Activated CD8-positive, alpha-beta T cell treated with anti-CD3 and anti-CD28 coated beads for 36 hours (primary cell): ENCODE measurements at regions not wholly inside any gene's neighbourhood (a gene's known extent, or its start where the extent isn't known, plus 50 kb on each side); places are given as distances from the start of the nearest gene placed in this dataset.

ENCODE experiments used
- ATAC-seq: fragments of 200-7000 bp; cut with Tn5 transposase; one replicate; pipeline ENCODE4 v1.10.0; 2021; ENCODE audit warnings: mild to moderate bottlenecking, moderate library complexity
- CTCF ChIA-PET: fragments of 350-600 bp; sonication (Branson Sonifier 250); formaldehyde crosslinking; loops from one replicate; lab custom pipeline; 2021; ENCODE audit warnings: antibody characterized with exemption; lab: Charles Lee
- POLR2A ChIA-PET: fragments of 350-600 bp; sonication (Branson Sonifier 250); formaldehyde crosslinking; loops from one replicate; lab custom pipeline; 2021; ENCODE audit warnings: antibody characterized with exemption; lab: Charles Lee
- DNase-seq: peaks from one replicate; pipeline ENCODE4 v3.0.0-alpha.2; 2020
- H3K27ac Mint-ChIP-seq: one replicate; pipeline ENCODE4 v1.8.0; 2021; ENCODE audit warnings: mild to moderate bottlenecking, mixed read lengths
- H3K27me3 Mint-ChIP-seq: one replicate; pipeline ENCODE4 v1.8.0; 2021; ENCODE audit warnings: mixed read lengths
- H3K36me3 Mint-ChIP-seq: one replicate; pipeline ENCODE4 v1.8.0; 2021; ENCODE audit warnings: low read depth, mixed read lengths
- H3K4me1 Mint-ChIP-seq: one replicate; pipeline ENCODE4 v1.8.0; 2021; ENCODE audit warnings: low read depth, mixed read lengths
- H3K4me3 Mint-ChIP-seq: one replicate; pipeline ENCODE4 v1.8.0; 2021; ENCODE audit warnings: mild to moderate bottlenecking, moderate library complexity, mixed read lengths
- H3K9me3 Mint-ChIP-seq: one replicate; pipeline ENCODE4 v1.8.0; 2021; ENCODE audit warnings: mixed read lengths
- CTCF ChIP-seq: fragments of 200-600 bp; IDR thresholded peaks from one replicate; pipeline ENCODE4 v1.8.0; 2022; ENCODE audit warnings: antibody characterized with exemption, mild to moderate bottlenecking
- intact Hi-C: fragments of 100-400 bp; cut with micrococcal nuclease; formaldehyde crosslinking; loops from one replicate; pipeline ENCODE4 v1.10.0; 2022

- H3K4me1 Mint-ChIP-seq = no peaks in the 10 kb centered on the region
- H3K36me3 Mint-ChIP-seq = no peaks in the 10 kb centered on the region
- H3K4me3 Mint-ChIP-seq = no peak overlapping the region
- H3K27me3 Mint-ChIP-seq = no peaks in the 10 kb centered on the region
- no peak overlapping the region for H3K27ac Mint-ChIP-seq
- peaks cover 6% of the 10 kb centered on the region for H3K9me3 Mint-ChIP-seq
- intact Hi-C loops = no loop called here
- ATAC-seq (no peak), DNase-seq (no peak)
- no peak for TF ChIP-seq CTCF
- CTCF ChIA-PET = no interaction called here
- POLR2A ChIA-PET = no interaction called here
Measured at GRCh38 chr3:176079785-176080184, 1117.5 kb downstream of the TBL1XR1 start.

- intact Hi-C loops = no loop called here
- ChIA-PET CTCF (no interaction called here), POLR2A (no interaction called here)
- H3K4me3 Mint-ChIP-seq = no peak overlapping the region
- no peak overlapping the region for H3K27ac Mint-ChIP-seq
- H3K4me1 Mint-ChIP-seq = no peaks in the 10 kb centered on the region
- ATAC-seq = no peak
- H3K27me3 Mint-ChIP-seq = no peaks in the 10 kb centered on the region
- DNase-seq = no peak
- TF ChIP-seq CTCF = no peak
- no peaks in the 10 kb centered on the region for H3K36me3 Mint-ChIP-seq
- H3K9me3 Mint-ChIP-seq = peaks cover 6% of the 10 kb centered on the region
Measured at GRCh38 chr3:176078906-176079305, 1118.4 kb downstream of the TBL1XR1 start.

GRCh38 chr3:176075491-176075890 lies 1121.8 kb downstream of the TBL1XR1 start:
- no peak for DNase-seq
- H3K36me3 Mint-ChIP-seq = no peaks in the 10 kb centered on the region
- no peaks in the 10 kb centered on the region for H3K27me3 Mint-ChIP-seq
- H3K9me3 Mint-ChIP-seq = peaks cover 6% of the 10 kb centered on the region
- TF ChIP-seq CTCF = no peak
- no peak overlapping the region for H3K27ac Mint-ChIP-seq
- POLR2A ChIA-PET = no interaction called here
- H3K4me1 Mint-ChIP-seq = no peaks in the 10 kb centered on the region
- CTCF ChIA-PET = interaction anchor here (0.7 kb wide), 1 partner anchor 739 kb away, joined by 3 read pairs; no protein-coding TSS in a partner anchor
- intact Hi-C loops = no loop called here
- H3K4me3 Mint-ChIP-seq = no peak overlapping the region
- no peak for ATAC-seq

GRCh38 chr3:176075046-176075445 lies 1122.2 kb downstream of the TBL1XR1 start:
- Mint-ChIP-seq H3K27me3 (no peaks in the 10 kb centered on the region), H3K9me3 (peaks cover 6% of the 10 kb centered on the region), H3K4me3 (no peak overlapping the region), H3K36me3 (no peaks in the 10 kb centered on the region), H3K4me1 (no peaks in the 10 kb centered on the region), H3K27ac (no peak overlapping the region)
- ChIA-PET POLR2A (no interaction called here), CTCF (interaction anchor here (0.7 kb wide), 1 partner anchor 740 kb away, joined by 3 read pairs; no protein-coding TSS in a partner anchor)
- ATAC-seq (no peak), DNase-seq (no peak)
- TF ChIP-seq CTCF = no peak
- intact Hi-C loops = no loop called here

- H3K36me3 Mint-ChIP-seq = no peaks in the 10 kb centered on the region
Measured at GRCh38 chr3:176074096-176074495, 1123.2 kb downstream of the TBL1XR1 start.

More at GRCh38 chr3:176074096-176074495, 1123.2 kb downstream of the TBL1XR1 start:
- no peaks in the 10 kb centered on the region for H3K4me1 Mint-ChIP-seq
- no peak overlapping the region for H3K4me3 Mint-ChIP-seq
- H3K27me3 Mint-ChIP-seq = no peaks in the 10 kb centered on the region
- CTCF ChIA-PET = no interaction called here
- POLR2A ChIA-PET = no interaction called here
- TF ChIP-seq CTCF = no peak
- ATAC-seq = no peak
- peaks cover 6% of the 10 kb centered on the region for H3K9me3 Mint-ChIP-seq
- H3K27ac Mint-ChIP-seq = no peak overlapping the region
- intact Hi-C loops = no loop called here
- no peak for DNase-seq
